Activated T-cell treated with anti-CD3 and anti-CD28 coated beads for 48 hours (primary cell): ENCODE measurements at regions not wholly inside any gene's neighbourhood (a gene's known extent, or its start where the extent isn't known, plus 50 kb on each side); places are given as distances from the start of the nearest gene placed in this dataset.

ENCODE experiments used
- DNase-seq: peaks from one replicate; pipeline ENCODE4 v3.0.0-alpha.2; 2020; ENCODE audit warnings: low read depth

GRCh38 chr22:49623176-49623575 lies 204.5 kb downstream of the BRD1 start:
- no peak for DNase-seq

DNA sequence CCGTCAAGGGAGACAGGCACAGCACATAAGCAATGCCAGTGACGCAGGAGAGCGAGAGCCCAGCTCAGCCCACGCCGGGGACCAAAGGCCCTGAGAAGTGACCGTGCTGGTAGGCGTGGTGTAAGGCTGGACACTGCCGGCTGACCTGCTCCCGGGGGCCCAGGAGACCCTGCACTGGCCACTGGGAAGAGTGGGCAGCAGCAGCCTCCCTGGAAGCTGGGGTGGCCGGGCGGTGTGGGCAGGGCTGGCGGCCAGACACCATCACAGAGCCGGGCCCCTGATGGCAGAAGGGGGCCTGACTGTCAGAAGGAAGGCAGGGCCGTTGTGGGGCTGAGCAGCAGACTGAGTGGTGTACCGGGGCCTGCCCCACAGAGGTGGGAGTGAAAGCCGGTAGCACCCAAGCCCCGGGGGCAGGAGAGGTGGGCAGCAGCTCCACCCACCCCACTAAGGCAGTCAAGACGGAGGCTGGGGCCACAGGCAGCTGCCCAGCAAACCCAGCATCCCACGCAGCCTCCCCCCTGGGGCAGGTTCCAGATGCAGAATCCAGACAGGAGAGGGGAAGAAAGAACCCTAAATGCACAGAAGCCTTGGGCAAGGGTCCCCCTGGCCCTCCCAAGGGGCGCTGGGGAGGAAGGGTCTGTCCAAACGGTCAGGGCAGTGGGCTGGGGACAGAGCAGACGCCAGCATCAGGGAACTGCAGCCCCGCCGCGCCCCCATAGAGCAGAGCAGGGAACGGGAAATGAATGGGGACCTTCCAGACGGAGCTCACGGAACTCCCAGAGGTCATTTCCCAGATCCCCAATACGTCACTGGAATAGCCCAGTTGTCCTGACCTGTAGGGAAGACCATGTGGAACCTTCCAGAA lies 205.2 kb downstream of the BRD1 start:
- DNase-seq = no peak

DNA sequence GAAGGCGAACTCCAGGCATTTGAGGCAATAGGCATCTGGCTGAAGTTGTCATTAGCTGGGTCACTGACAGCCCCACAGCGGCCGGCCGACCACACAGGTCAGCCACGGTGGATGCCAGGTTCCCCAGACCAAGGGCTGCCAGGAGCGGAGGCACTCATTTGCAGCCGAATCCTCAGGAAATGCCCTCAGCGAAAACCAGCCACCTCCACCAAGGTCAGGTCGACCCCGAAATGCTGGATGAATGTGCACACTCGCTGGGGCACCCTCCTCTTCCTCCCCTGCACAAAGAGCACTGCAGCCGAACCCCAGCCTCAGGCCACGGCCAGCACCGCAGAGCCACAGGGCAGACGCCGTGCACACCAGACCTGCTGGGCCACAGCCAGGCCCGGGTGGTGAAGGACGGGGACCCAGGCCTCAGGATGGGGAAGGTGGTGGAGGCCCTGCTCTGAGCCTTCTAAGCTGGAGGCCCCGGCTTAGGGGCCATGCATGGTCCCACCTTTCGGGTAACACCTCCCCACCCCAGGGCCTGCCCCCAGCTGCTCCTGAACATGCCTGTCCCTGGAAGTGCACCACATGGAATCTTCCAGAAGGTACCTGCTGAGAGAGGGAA lies 206.0 kb downstream of the BRD1 start:
- DNase-seq = no peak

- DNase-seq = no peak
Observed at GRCh38 chr22:49620666-49621065, 207.0 kb downstream of the BRD1 start.

GRCh38 chr22:49620003-49620556 lies 207.6 kb downstream of the BRD1 start:
- no peak for DNase-seq

- no peak for DNase-seq
Observed at GRCh38 chr22:49619301-49619700, 208.4 kb downstream of the BRD1 start.

DNA sequence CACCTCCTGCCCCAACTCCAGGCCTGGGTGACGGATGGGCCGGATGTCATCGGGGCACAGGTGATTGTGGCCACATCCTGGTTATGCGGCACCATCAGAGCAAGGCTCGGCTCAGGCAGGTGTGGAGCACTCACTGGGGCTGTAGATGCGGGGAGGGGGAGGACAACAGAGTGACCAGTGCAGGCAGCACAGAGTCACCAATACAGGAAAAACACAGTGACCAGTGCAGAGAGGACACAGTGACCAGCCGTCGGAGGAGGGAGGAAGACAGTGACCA lies 209.1 kb downstream of the BRD1 start:
- DNase-seq = no peak

GRCh38 chr22:49617866-49618676 lies 209.6 kb downstream of the BRD1 start:
- DNase-seq = no peak

DNA sequence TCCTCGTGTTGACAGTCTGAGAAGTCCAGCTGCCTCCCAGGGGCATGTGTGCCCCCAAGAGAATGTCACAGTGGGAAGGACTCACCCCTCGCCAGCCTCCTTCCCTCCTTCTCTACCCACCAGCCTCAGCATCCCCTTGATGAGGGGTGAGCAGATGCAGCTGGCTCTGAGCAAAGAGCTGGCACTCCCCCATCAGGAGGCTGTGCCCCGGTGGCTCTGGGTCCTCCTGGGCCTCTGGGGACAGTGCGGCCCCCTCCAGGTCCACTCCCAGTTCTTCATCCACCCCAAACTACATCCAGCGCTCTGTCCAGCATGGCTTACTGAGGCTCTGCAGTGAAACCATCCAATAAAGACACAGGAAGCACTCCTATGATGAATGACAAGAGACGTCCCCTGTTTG lies 210.4 kb downstream of the BRD1 start:
- no peak for DNase-seq

DNA sequence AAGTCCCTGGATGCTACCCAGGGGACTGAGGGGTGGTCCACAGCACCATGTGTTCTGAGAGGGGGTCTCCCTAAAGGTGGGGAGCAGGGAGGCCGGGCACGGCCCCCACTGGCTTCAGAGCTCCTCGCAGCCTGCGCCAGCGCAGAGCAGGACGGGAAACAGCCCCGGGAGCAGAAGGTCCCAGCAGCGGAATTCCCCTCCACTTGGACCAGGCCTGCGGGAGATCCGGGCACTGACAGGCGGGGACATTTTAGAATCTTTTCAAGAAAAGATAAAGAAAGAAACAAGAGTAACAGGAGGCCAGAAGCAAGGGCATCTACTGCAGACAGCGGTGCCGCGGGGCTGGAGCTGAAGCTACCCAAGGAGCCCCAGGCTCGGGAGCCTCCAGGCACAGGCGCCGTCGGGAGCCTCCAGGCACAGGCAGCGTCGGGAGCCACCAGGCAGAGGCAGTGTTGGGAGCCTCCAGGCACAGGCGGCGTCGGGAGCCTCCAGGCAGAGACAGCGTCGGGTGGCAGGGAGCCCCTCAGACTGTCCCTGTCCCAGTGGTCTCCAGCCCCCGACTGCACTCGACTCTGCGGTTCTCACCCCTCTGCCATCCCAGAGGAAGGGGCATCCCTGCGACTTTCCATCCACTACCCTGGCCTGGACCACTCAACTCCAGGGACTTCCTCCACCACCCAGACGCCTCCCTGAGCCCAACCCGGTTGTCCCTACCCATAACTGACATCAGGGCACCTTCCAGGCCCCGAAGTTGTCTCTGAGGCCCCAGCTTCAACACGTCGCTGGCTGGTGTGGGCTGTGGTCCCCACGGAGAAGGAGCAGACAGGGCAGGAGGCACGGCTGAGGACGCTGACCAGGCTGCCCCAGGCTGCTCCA lies 211.1 kb downstream of the BRD1 start:
- DNase-seq = no peak

- DNase-seq = no peak
Observed at GRCh38 chr22:49614966-49615965, 212.4 kb downstream of the BRD1 start.

DNA sequence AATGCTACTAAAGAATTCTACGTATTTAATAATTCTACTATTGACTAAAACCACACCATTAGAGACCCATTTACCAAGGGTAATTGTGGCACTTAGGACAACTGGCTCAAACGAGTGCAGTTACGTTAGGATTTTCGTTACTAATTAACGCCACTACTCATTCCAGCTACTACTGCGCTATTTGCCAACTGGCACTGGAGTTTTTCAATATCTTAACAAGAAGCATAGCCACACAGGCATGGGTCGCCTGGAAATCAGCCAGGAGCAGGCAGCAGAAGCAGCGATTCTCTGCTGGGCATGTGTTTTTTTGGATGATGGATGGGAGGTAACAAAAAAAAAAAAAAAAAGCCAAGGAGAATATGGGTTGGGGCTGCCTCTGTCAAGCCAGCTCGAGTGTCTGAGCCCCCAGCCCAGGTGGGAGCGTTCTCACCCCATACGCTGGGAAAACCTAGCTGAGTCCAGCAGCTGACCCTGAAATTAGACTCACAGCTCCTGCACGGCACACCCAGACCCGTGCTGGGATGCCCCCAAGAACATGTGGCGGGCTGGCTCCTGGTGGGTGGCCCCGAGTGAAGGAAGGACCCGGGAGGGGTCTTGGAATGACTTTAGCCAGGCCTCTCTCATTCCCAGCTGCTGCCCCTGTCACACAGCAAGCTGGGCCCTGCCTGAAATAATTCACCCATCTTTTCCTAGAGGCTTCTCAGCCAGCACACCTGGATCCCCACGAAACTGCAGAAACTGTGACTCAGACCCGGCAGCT lies 214.0 kb downstream of the BRD1 start:
- no peak for DNase-seq

DNA sequence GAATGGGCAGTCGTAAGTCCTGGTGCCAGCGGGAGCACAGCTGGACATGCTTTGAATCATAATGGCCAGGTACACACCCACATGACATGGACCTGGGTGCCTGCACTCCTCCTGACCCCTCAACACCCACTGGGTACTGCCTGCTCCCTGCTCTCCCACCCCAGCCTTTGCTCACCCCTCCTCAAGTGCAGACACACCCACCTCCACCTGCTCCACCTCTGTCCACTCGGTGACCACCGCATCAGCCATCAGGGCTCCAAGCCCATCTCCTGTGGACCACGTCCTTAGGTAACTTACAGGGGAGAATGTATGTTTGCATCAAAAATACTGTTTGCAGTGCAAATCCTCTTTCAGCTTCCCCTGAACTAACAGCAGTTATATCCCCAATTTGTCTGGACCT lies 214.6 kb downstream of the BRD1 start:
- no peak for DNase-seq

DNA sequence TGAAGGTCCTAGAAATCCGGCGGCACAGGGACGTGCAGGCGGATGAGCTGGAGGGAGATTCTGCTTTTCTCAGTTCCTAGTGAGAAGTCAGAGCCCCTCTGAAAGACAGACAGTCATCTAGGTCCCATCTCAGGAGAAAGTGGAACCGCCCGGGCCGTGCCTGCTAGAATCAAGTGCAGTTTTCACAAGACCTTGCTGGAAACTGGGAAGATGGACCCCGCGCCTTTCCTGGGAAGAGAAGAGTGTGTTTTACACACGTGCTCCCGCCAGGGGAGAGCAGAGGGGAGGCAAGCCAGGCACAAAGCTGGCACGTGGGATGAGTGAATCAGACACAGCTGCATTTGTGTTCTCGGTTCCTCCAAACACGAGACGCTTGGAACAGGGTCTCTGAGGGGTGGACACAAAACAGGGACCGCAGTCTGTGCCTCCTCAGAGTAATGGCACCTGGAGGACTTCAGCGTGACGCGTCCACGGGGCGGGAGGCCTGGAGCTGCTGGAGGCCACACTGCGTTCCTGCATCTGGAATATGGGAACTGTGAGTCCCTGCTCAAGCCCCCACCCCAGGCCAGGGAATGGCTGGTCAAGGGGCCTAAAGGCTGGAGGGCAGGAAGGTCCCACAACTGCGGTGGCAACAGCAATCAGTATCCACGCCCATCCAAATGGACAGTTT lies 218.3 kb downstream of the BRD1 start:
- no peak for DNase-seq

DNA sequence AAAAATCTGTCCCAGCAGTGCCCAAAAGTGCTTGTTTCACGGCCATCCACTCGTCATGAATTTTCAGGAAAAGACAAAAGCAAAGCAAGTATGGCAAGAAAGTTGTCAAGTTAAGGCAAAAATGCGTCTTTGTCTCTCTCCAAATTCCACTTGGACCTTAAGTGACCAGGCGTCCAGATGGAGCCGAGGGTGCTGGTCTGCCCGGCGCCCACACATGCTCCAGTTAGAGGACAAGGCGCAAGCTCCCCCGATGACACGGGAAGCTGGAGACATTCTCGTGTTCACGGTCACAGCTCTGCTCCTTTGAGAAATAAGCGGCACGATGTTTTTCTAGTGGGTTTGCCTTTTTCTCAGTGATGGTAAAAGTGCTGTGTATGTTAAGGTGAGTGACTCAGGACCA lies 219.0 kb downstream of the BRD1 start:
- no peak for DNase-seq

- DNase-seq = no peak
Observed at GRCh38 chr22:49608228-49608627, 219.4 kb downstream of the BRD1 start.

GRCh38 chr22:49607821-49608220 lies 219.9 kb downstream of the BRD1 start:
- no peak for DNase-seq

DNA sequence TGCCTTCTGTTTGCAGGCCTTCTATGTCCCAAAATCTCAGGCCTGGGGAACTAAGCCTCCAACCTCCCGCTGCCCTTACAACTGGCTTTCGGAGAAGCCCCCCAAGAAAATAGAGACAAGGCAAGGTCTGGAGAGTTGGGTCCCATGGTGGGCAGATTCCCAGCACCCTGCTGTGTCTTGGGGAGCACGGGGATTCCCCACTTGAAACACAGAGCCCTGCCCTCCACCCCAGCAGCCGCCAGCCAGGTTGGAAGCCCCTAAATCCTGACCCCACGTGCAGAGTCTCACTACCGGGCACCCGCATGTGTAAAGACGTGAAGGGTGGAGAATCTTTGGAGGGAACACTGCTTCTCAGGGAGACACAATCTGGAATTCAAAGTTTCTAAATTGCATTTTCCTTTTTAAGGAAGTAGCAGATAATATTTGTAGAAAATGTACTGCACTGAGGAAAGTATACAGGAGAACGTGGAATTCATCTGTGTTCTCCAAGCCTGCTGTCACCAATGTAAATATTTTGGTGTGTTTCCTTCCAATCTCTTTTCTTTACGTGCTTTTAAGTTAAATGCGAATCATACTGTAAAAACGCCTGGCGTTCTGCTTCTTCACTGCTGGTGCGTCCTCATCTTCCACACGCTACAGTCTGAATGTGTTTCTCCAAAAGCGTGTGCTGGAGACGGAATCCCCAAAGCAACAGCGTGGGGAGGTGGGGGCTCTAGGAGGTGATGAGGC lies 220.9 kb downstream of the BRD1 start:
- DNase-seq = no peak
